SK-MEL-5 (cell line): ENCODE measurements at regions not wholly inside any gene's neighbourhood (a gene's known extent, or its start where the extent isn't known, plus 50 kb on each side); places are given as distances from the start of the nearest gene placed in this dataset.

Source experiments
- DNase-seq: peaks from one replicate; pipeline ENCODE4 v3.0.0-alpha.2; 2016; ENCODE audit warnings: low read depth, low spot score
- in situ Hi-C: cut with HindIII; loops from 2 replicates; pipeline ENCODE4 v1.10.0; 2016; ENCODE audit warnings: low sequenced_read_pairs, high pct_unique_total_duplicates, low pct_unique_long_range_greater_than_20kb

GRCh38 chr3:1852950-1853349, 245.7 kb upstream of the CNTN4 start:
- in situ Hi-C loops = no loop called here
- no peak for DNase-seq

GRCh38 chr3:1855841-1856240, 242.8 kb upstream of the CNTN4 start:
- in situ Hi-C loops = no loop called here
- peak; percentile 83 for DNase-seq

GRCh38 chr3:1870738-1871137, 227.9 kb upstream of the CNTN4 start:
- no peak for DNase-seq
- in situ Hi-C loops = no loop called here

- DNase-seq = no peak
Measured at GRCh38 chr3:1883534-1883933, 215.1 kb upstream of the CNTN4 start.

GRCh38 chr3:1892459-1892858, 206.2 kb upstream of the CNTN4 start:
- no peak for DNase-seq
- in situ Hi-C loops = no loop called here

More at GRCh38 chr3:1883534-1883933, 215.1 kb upstream of the CNTN4 start:
- in situ Hi-C loops = no loop called here

- in situ Hi-C loops = no loop called here
- DNase-seq = no peak
Measured at GRCh38 chr3:1902416-1902815, 196.2 kb upstream of the CNTN4 start.

- no peak for DNase-seq
- in situ Hi-C loops = no loop called here
Measured at GRCh38 chr3:1903111-1903510, 195.6 kb upstream of the CNTN4 start.

- in situ Hi-C loops = no loop called here
- no peak for DNase-seq
Measured at GRCh38 chr3:1907911-1908310, 190.8 kb upstream of the CNTN4 start.

GRCh38 chr3:1908651-1909445, 189.8 kb upstream of the CNTN4 start:
- in situ Hi-C loops = no loop called here
- peak; percentile 3 for DNase-seq

- no peak for DNase-seq
- in situ Hi-C loops = no loop called here
Measured at GRCh38 chr3:1910322-1910721, 188.3 kb upstream of the CNTN4 start.

GRCh38 chr3:1929788-1930414, 168.8 kb upstream of the CNTN4 start:
- no peak for DNase-seq
- in situ Hi-C loops = no loop called here

GRCh38 chr3:1938975-1939374, 159.7 kb upstream of the CNTN4 start:
- no peak for DNase-seq
- in situ Hi-C loops = no loop called here

- in situ Hi-C loops = no loop called here
- DNase-seq = peak; percentile 30
Measured at GRCh38 chr3:1942781-1943180, 155.9 kb upstream of the CNTN4 start.

- DNase-seq = no peak
- in situ Hi-C loops = no loop called here
Measured at GRCh38 chr3:1943395-1944118, 155.1 kb upstream of the CNTN4 start.

GRCh38 chr3:1945698-1946097, 153.0 kb upstream of the CNTN4 start:
- DNase-seq = no peak
- in situ Hi-C loops = no loop called here

- DNase-seq = peak; percentile 47
- in situ Hi-C loops = no loop called here
Measured at GRCh38 chr3:1953536-1953935, 145.1 kb upstream of the CNTN4 start.

GRCh38 chr3:1954632-1955031, 144.0 kb upstream of the CNTN4 start:
- no peak for DNase-seq
- in situ Hi-C loops = no loop called here

- in situ Hi-C loops = no loop called here
Measured at GRCh38 chr3:1955170-1955569, 143.5 kb upstream of the CNTN4 start.

GRCh38 chr3:1955750-1956149, 142.9 kb upstream of the CNTN4 start:
- in situ Hi-C loops = no loop called here

More at GRCh38 chr3:1955170-1955569, 143.5 kb upstream of the CNTN4 start:
- no peak for DNase-seq

More at GRCh38 chr3:1955750-1956149, 142.9 kb upstream of the CNTN4 start:
- DNase-seq = no peak
